ENCODE measurements at regions not wholly inside any gene's neighbourhood (a gene's known extent, or its start where the extent isn't known, plus 50 kb on each side); places are given as distances from the start of the nearest gene placed in this dataset.

DNA sequence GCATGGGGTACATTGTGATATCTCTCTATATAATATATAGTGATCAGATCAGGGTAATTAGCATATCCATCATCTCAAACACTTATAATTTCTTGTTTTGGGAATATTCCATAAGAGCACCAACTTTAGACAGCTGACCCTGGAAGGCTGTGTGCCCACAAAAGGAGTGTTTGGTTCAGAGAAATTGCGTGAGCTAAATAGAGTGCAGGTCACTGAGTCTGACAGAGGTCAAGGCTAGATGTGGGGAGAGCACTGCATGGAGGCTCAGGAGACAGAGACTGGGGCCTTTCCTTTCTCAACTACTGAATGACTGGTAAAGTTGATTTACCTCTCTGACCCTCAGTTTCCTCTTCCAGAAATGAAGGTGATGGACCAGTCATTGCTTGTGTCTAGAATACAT lies 114.9 kb upstream of the ADGRF1 start:
- TF ChIP-seq GATA2 (IDR thresholded peaks at IDR 0.05; ENCODE audit: low read depth, low read length) = no peak
- no peak for TF ChIP-seq GATA3 (IDR thresholded peaks at IDR 0.05; ENCODE audit: low read depth, low read length)
